ENCODE measurements at regions not wholly inside any gene's neighbourhood (a gene's known extent, or its start where the extent isn't known, plus 50 kb on each side); places are given as distances from the start of the nearest gene placed in this dataset.

- TF ChIP-seq CTCF (conservative IDR thresholded peaks at IDR 0.05; ENCODE audit: low read depth in 2 of 2) (no peak), EZH2phosphoT487 (IDR thresholded peaks at IDR 0.05; ENCODE audit: unreplicated experiment) (no peak), STAT1 (IDR thresholded peaks at IDR 0.05; ENCODE audit: unreplicated experiment) (no peak), JUNB (IDR thresholded peaks at IDR 0.05; ENCODE audit: unreplicated experiment) (no peak), ZNF114 (CRISPR knock-in tag; IDR thresholded peaks at IDR 0.05) (no peak), ETS1 (IDR thresholded peaks at IDR 0.05) (no peak)
Observed at GRCh38 chr5:54912021-54912420, 73.4 kb downstream of the ESM1 start (continued).

GRCh38 chr5:54909911-54910870 lies 75.2 kb downstream of the ESM1 start:
- no peaks in the 10 kb centered on the region for H3K4me1 ChIP-seq (ENCODE audit: insufficient read depth)
- H3K4me3 Mint-ChIP-seq: no peak overlapping the region
- no peak overlapping the region for H3K27ac Mint-ChIP-seq
- ATAC-seq: no peak
- no peak overlapping the region for H3K4me2 ChIP-seq
- H3K4me1 Mint-ChIP-seq: no peaks in the 10 kb centered on the region
- DNase-seq (ENCODE audit: low spot score): no peak
- H3K9me3 Mint-ChIP-seq: no peaks in the 10 kb centered on the region
- H3F3A ChIP-seq (replicated peaks; ENCODE audit: low read depth): no peaks in the 10 kb centered on the region
- no peak overlapping the region for H3K4me3 ChIP-seq
- no peaks in the 10 kb centered on the region for H4K20me1 ChIP-seq (replicated peaks; ENCODE audit: insufficient read depth)
- no peaks in the 10 kb centered on the region for H3K27me3 Mint-ChIP-seq (ENCODE audit: insufficient read depth, low read depth, poor library complexity)
- TF ChIP-seq ZNF114 (CRISPR knock-in tag; IDR thresholded peaks at IDR 0.05) (no peak), EZH2phosphoT487 (IDR thresholded peaks at IDR 0.05; ENCODE audit: unreplicated experiment) (no peak), REST (IDR thresholded peaks at IDR 0.05; ENCODE audit: unreplicated experiment) (no peak), STAT1 (IDR thresholded peaks at IDR 0.05; ENCODE audit: unreplicated experiment) (no peak)
- no peak overlapping the region for H2AFZ ChIP-seq
- H3K36me3 Mint-ChIP-seq (ENCODE audit: low read depth): no peaks in the 10 kb centered on the region
- no peak overlapping the region for H3K27ac ChIP-seq (ENCODE audit: low read depth)
- no peaks in the 10 kb centered on the region for H3K79me2 ChIP-seq (replicated peaks; ENCODE audit: insufficient read depth)
- H3K9me2 ChIP-seq (ENCODE audit: insufficient read depth): 0 out of 2 replicates have a peak, but pooled peaks cover 7% of the 10 kb centered on the region
- no peaks in the 10 kb centered on the region for H3K27me3 ChIP-seq (ENCODE audit: insufficient read depth)
- no peaks in the 10 kb centered on the region for H3K36me3 ChIP-seq (ENCODE audit: insufficient read depth)

Measured in GM23338 (cell line).